CD4-positive, alpha-beta T cell treated with Interferon alpha-2 for 1 hour (primary cell): ENCODE measurements at regions not wholly inside any gene's neighbourhood (a gene's known extent, or its start where the extent isn't known, plus 50 kb on each side); places are given as distances from the start of the nearest gene placed in this dataset.

ENCODE experiments used
- DNase-seq, 2 donors: peaks; one replicate each; pipeline ENCODE4 v3.0.0-alpha.2; 2020 to 2022

DNA sequence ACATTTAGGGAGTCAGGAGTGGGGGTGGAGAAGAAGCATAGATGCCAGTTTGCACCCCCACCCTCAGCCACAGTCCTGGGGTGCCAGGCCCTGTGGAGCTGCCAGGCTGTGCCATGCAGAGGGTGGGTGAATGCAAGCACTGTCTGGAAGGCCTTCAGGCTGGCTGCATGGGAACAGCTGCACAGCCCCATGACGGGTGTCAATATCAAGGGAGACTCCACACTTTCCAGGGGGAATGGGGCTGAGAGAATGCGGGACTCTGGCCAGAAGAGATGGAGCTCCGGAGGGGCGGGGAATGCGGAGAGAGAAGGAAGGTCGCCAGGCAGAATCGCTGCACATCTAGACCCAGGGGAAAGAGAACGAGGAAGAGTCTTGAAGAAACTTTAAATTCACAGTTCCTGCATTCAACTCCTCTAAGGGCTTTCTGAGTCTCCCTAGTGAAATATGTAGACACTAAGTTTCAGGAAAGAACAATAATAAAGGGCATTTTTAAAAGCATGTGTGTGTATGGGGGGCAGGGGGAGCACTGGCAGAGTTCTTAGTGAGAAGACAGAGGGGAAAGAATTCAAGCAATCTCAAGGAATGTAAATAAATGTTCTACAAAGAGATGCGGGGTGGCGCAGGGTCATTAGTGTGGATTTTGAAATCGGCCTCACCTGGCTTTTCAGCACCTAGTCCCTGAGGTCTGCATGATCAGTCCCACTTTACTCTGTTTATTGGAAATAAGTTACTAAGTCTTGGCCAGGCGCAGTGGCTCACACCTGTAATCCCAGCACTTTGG, 59.1 kb downstream of the BOD1 start:
- no peak for DNase-seq

DNA sequence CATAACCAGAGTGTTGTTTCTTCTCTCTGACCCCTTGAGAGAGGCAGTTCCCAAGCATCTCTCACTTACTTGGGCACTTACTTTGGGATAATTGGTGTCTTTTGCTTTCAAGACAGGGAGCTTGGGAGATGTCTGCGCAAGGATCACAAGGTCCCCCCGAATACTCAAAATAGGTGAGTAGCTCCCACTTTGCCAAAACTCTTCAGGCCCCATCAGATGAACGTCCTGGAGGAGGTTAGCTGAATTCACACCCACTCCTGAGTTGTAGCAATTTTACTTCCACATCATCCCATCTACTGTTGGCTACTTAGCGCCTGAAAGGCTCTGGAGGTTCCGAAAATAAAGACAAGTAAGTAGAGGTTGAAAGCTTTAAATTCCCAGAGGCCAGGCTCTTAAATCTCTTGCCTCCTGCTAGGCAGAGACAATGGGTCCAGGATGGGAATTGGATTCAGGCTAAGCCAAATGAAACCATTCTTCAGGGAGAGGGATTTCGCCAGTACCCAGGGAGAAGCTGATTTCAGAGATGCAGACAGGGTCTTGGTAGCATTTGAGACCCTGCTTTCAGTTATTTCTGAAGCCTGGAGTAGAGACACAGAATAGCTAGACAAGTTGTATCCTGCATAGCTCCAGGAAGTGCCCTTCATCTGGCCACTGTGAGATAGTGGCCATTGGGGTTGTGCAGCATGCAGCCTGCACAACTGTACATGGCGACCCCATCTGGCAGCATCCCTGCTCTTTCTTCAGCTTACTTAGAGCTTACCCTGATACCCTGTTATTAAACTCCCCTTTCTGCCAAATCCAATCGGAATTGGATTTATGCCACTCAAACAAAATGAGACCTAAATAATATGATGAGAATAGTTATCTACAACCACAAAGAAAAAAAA, 60.1 kb downstream of the BOD1 start:
- no peak for DNase-seq

DNA sequence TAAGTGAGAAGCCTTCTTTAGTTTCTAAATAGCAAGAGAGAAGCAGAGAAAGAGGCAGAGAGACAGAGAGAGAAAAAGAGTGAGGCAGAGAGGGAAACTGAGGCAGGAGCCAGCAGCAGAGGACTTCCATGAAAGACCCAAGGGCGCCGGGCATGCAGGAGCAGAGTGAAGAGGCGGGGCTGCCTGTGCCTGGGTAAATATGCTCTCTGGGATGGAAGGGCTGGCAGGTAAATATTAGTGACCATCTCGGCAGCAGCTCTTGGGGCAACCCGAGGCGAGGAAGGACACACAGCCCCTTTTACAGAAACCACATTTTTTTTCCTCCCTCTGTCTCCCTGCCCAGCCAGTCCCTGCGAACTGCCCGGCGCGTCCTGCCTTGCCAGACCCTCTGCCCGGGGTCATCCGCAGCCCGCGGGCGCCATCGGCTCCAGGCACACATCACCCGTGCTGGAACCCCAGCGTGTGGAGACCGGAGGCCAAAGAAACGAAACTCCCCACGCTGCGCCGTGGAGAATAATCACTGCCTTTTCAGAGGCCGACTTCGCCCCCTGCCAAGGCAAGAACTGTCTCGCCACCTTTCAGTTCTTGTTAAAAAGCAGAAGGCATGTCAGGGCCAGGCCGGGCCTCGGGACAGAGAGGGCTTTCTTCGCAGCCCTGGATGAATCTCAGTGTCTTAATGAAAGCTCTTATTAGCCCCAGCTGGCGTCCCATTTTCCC, 61.3 kb downstream of the BOD1 start:
- no peak for DNase-seq

DNA sequence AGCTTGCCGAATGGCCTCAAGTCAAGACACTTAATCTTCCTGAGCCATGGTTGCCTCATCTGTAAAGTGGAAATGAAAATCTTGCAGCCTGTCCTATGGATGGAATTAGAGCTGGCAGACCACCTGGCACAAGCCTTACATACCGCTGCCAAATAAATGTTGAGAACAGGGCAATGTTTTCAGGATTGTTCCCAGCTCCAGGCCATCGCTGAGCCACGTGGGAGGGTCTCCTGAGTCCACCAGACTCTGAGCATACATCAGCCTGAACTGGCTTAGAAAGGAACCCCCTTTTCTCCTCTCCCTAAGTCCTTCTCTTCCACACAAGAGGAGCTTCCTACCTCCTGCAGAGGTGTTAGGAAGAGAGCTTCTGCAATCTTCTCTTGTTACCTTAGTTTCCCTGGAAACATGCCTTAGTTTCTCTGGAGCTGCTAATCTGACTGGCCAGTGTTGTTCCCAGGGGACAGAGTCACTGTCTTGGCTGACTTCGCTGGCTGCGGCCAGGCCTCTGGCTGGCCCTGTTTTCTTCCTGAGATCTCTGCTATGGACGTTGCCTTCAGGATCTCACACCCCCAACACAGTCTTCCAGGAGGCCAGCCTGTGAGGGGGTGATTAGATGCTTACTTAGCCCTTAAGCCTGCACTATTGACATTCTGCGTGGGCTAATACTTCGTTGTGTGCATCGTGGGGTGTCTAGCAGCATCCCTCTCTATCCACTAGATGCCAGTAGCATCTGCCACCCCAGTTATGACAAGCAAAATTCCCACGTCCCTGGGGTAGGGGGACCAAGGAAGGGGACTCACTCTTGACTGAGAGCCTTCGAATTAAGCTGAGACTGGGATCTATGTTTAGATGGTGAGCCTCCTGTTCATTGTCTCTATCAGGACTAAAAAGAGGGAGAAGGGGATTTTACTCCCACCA, 62.2 kb downstream of the BOD1 start:
- no peak for DNase-seq

DNA sequence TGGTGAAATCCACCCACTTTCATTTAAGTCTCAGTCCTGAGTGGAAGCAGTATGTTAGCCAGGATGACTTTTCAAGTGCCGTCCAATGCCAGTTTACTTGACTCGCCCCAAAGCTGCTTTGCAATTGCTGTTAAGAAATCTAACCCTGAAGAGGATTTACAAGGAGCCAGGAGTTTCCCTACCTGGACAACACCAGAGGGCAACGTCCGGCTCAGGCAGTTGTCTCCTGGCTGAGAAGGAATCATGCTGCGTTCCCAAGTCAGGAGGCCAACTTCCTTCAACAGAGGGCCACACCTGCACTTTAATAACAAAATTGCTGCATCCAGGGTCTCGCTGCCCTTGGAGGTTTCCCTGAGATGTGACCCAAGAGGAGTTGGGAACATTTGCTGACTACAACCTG, 65.8 kb downstream of the BOD1 start:
- no peak for DNase-seq

DNA sequence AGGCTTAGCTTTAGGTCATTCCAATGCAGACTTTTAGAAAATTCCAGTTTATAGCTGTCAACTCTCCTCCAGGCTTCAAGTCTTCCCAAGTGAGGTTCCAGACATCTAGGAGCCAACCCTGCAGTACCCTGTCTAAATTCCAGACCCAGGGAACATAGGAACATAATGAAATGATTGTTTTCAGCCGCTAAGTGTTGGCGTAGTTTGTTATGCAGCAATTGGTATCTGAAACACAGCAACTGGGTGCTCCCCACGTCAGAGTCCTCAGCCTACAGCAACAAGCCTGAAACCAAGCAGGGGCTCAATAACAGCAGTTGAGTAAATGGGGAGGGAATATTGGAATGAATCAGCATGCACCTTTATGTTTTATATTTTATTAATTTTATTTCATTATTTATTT, 66.8 kb downstream of the BOD1 start:
- no peak for DNase-seq

DNA sequence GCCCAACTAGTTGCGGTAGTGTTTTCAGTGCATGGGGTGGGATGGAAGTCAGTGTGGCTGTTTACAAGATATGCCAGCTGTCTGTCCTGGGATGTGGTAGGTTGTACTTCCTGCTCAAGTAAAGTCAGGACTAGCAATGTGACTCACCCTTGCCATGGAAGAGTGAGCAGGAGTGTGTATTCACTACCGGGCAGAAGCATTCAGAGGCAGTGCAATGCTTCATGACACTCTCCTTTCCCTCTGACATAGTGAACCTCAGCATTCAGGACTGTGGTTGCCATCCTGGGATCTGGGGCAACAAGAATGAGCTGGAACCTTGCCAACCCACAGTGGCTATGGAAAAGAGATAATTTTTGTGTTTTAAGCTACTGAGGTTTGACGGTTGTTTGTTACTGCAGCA, 68.9 kb downstream of the BOD1 start:
- DNase-seq: no peak

DNA sequence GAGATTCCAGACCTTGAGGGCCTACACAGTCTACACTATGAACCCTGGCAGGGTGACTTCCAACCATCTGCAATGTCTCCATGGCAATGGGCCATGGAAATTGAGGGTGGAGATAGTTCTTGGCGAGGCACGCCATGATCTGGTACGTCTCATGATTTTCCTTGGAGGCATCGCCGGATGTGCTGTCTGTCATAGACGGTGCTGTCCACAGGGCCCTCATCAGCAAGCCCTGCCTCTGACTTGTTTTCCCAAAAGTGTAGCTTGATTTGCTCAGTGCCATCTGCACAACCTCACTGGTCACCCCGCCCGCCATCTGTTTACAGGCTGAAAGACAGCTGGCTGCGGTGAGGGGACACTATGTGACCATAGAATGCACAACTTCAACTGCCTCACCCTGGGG, 73.5 kb downstream of the BOD1 start:
- DNase-seq: no peak

DNA sequence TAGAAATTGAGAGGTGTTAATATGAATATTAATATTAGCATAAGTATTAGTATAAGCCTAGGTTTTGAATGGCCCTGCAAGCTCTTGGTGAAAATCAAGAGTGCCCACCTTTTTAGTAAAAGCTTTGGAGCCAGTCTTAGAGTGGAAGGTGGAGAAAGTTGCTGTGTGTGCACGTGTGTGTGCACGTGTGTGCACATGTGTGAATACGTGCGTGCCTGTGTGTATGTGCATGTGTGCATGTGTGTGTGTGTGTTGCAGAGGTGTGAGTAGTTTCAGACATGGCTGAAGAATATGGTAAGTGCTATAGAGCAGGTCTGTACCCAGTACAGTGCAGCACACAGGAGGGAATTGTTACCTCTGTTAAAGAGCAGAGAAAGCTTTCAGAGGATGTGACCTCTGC, 74.3 kb downstream of the BOD1 start:
- no peak for DNase-seq

DNA sequence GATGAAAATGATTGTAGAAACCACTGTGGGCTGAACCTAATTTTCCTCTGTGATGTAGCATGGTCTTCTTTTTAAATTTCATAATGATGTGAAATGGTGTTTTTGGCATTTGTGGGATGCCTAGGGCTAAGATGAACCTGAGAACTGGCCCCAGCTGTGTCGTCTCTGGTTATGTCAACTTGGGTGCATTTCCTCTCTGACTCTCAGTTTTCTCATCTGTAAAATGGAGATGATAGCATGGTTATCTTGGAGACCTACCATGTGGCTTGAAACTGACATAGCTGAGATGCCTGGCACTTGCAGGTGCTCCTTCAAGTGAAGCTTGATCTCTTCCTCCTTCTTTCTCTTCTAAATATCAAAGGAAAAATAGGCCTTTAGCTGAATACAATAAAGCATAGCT, 77.8 kb downstream of the BOD1 start:
- no peak for DNase-seq

DNA sequence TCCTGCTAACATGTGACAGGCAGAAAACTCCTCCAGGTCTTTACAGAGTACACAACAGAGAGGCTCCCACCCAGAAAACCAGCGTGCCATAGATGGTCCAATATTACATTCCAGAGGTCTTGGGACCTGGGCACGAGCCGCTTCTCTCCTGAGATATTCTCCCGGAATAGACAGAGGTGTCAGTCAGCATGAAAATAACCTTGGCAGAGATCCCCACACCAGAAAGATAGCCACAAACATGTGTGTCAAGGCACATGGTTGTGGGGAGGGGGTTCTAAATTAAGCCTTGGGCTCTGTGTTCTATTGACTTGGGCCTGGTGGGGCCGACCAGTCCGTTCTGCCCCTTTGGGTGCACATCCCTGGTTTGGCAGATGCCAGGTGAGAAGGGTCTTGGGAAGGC, 78.4 kb downstream of the BOD1 start:
- no peak for DNase-seq

DNA sequence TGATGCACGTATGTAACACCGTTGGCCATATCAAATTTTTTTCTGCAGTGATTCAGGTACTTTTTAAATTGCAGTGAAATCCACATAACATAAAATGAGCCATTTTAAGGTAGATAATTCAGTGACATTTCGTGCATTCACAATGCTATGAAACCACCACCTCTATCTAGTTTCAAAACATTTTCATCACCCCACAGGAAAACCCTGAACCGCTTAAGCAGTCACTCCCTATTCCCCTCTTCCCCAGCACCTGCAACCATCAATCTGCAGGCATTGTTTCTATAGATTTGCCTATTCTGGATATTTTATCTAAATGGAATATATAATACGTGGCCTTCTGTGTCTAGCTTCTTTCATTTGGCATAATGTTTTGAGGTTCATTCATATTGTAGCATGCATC, 79.2 kb downstream of the BOD1 start:
- no peak for DNase-seq

DNA sequence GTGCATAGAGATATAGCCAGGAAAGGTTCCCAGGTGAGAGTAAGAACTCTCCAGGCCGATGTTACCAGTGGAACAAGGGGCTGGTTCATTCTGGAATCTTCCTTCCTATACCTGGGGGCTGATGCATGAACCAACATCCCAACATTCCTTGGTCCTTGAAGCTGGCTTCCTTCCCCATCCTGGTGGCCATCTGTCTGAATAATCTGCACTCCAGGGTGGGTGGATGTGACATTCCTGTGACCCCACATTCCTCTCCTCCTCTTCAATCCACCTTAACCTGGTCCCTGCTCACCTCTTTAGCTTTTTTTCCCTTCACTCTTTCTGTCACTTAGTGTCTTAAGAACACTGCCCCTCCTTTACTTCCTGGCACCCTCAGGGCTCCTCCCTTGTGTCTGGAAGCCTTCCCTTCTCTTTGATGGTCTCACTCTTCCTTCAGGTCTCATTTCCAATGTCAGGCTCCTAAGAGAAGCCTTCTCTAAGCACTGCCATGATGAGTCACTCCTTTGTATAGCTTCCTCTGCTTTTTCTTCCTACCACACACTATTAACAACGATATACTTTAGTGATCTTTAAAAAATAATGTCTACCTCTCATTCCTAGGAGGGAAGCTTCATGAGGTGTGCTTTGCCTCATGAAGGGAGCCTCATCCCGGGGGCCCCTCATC, 80.3 kb downstream of the BOD1 start:
- no peak for DNase-seq

DNA sequence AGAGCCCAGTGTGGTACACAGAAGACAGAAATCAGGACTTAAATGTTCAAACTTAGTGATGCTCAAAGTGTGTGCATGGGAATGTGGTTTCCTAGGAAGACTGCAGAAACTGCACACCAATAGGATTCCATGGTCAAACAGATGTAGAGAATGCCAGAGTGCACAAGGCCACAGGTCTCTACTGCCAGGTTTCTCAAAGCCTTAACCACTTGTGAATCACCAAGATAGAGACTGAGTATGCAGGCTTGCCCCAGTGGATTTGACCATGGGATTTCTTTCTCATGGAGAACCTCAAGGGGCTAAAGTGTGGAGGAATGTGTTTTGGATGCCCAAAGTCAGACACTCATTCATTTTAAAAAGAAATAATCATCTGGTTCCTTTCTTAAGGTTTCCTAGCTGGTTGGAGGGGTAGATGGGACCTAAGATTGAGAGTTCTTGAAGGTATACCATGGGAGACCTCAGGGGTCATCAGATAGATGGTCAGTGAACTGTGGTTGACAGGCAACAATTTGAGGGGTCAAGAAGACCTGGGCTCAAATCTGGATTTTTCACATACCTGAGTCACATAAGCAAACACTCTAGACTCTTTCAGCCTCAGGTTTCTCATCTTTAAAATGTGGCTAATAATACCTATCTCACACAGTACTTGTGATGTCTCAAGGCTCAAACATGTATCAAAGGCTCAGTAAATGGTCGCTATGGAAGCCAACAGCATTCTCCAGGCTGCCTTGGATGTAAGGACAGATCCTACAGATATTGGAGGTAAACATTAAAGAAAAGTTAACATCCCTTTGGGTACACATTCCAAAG, 81.1 kb downstream of the BOD1 start:
- DNase-seq: no peak

DNA sequence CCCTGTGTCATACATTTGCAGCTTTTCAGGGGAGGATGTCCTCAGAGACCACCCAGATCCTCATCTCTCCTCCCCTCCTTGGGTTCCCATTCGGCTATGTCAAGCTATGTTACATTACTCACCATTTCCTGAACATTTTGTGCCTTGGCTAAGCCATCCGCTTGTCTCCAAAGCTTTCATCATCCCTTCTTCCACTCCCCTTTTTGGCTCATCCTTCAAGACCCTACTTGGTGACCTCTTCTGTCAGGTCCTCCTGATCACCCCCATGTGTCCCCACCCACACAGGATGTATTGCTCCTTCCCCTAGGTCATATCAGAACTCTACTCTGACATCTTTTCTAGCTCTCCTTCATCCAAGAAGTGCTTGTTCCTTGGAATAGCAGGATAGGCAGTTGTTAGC, 81.8 kb downstream of the BOD1 start:
- DNase-seq: no peak

DNA sequence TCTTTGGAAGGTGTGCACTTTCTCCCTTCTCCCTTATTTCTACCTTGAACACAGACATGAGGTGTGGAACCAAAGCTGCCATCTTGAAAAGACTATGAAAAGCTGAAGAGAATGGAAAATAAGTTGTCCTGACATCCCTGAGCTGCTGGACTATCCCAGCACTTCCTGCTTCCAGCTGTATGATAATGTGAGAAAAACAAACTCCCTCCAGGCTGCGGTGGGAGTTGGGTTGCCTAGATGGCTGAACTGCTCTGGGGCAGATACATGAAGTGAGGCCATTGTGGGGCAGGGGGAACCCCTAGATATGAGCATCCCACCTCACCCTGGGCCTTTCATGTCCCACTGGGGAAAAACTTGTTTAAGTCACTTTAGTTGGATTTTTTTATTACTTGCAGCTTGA, 82.4 kb downstream of the BOD1 start:
- DNase-seq: no peak

DNA sequence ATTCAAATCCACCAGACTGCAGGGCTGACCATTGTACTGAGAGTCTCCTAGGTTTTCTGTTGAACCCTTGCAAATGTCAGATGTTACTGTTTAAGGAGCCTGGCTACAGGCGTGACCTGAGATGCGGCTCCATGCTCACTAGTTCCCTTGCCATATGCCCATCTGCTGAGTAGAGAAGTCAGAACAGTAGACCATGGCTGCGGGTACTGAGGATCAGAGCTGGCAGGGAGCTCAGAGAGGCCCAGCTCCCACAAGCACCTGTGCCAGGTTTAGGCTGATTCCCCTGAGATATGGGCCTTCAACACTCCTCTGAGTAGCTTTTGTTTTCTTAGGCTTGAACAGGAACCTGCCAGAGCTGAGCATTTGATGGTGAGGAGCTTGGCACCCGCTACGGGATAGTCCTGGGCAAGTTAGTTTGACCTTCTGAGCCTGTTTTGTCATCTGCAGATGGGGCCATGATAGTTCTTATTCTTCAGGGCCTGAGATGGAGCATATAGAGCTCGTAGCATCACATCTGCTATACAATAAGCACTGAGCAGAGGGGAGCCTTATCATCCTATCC, 83.7 kb downstream of the BOD1 start:
- DNase-seq: no peak

DNA sequence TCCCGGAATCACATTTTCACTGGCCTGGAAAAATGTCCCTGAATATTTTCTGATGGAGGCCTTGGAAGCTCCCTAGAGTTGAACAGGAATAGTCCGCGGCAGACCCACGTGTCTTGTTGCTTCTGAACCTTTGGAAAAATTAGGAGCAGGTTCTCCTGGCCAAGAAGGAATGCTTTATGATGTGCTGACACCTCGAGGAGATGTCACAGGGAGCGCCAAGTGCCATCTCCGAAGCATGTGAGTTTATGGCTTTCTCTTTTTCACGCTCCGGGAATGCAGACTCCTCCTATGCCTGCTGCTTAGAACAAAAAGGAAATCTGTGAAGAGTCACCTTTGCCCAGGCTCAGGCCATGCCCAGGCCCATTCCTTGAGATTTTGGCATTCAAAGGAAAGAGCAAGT, 84.6 kb downstream of the BOD1 start:
- no peak for DNase-seq

DNA sequence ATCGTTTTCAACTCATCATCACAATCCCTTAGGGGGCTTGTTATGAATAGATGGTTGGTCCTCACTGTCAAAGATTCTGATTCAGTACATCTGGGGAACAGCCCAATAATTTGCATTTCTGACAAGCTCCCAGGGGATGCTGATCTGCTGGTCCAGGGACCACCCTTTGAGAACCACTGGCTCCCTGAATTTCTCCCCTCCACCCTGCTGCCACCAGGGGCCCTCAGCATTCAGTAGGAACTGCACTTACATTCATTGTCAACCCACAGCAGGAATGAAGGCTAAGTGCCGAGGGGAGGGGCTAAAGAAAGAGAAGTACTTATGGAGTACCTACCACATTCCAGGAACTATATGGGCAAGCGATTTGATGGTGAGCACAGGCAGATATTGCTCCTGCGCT, 85.9 kb downstream of the BOD1 start:
- no peak for DNase-seq

DNA sequence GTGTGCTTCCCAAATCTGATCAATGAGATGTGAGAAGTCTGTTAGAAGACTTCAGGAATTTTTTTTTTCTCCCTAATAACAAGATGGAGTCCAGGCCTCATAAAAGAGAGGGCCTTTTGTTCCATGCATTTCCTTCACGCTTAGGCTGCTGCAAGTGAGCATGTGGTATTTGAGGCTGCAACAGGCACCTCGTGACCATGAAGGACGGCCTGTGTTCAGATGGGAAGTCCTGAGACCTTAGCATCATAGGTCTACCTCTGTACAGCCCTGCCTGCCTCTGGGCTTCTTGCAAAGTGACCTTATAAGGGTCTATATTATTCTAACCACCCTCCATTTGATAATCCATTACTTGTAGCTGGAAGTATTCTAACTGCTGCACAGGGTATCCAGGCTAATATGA, 86.6 kb downstream of the BOD1 start:
- no peak for DNase-seq

DNA sequence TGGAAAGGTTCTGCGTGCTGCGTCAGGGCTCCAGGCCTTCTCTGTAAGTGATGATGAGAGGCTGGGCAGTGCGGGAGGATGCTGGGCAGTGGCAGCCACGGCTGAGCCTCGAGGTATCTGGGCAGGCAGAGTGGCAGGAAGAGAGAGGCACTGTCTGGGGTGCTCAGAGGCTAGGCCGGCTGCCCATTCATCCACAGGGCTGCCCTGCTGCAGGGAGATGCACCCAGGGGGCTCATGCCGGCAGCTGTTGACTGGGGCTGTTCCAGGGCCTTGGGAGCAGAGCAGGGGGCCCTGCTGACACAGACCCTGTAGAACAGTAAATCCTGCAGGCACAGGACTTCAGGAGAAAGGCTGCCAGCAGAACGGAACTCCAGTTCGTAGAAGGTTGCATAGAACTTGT, 88.8 kb downstream of the BOD1 start:
- DNase-seq: no peak
